ENCODE measurements at regions not wholly inside any gene's neighbourhood (a gene's known extent, or its start where the extent isn't known, plus 50 kb on each side); places are given as distances from the start of the nearest gene placed in this dataset.

- H3K4me3 ChIP-seq (ENCODE audit: low read depth, low read length), result no peak overlapping the region
- no peaks in the 10 kb centered on the region for H3K27me3 ChIP-seq (ENCODE audit: control insufficient read depth, insufficient read depth, low read length)
- no peaks in the 10 kb centered on the region for H3K4me1 ChIP-seq (ENCODE audit: control insufficient read depth, insufficient read depth, low read length, poor library complexity, severe bottlenecking)
- no peak overlapping the region for H3K27ac ChIP-seq (ENCODE audit: insufficient read depth, low read length, poor library complexity, severe bottlenecking)
- peaks cover 0 to 5% (median under 1%) of the 10 kb centered on the region in 4 donors for H3K4me1 Mint-ChIP-seq
- no peaks in the 10 kb centered on the region for H3K9me3 ChIP-seq (ENCODE audit: control insufficient read depth in 2 of 2, low read length in 2 of 2)
- no peak overlapping the region for H3K27ac Mint-ChIP-seq
- peaks cover 0 to 5% (median 0%) of the 10 kb centered on the region in 7 donors for H3K9me3 Mint-ChIP-seq
- H3K4me3 Mint-ChIP-seq, result no peak overlapping the region
- ATAC-seq (ENCODE audit: low read depth in 2 of 2) (no peak), DNase-seq (no peak)
- H3K36me3 ChIP-seq (ENCODE audit: control insufficient read depth, insufficient read depth, low read length), result no peaks in the 10 kb centered on the region
- peaks cover 57% of the 10 kb centered on the region for H3K27me3 Mint-ChIP-seq
- H3K36me3 Mint-ChIP-seq, result no peaks in the 10 kb centered on the region
Observed at GRCh38 chr5:176728831-176729251, 81.5 kb upstream of the UNC5A start.

- Mint-ChIP-seq H3K4me3 (no peak overlapping the region), H3K27ac (no peak overlapping the region), H3K27me3 (peaks cover 51% of the 10 kb centered on the region), H3K36me3 (no peaks in the 10 kb centered on the region), H3K9me3 (peaks cover 0 to 5% (median 0%) of the 10 kb centered on the region in 7 donors), H3K4me1 (no peaks in the 10 kb centered on the region)
- H3K27me3 ChIP-seq (ENCODE audit: control insufficient read depth, insufficient read depth, low read length), result no peaks in the 10 kb centered on the region
- H3K4me1 ChIP-seq (ENCODE audit: control insufficient read depth, insufficient read depth, low read length, poor library complexity, severe bottlenecking), result no peaks in the 10 kb centered on the region
- DNase-seq (no peak), ATAC-seq (ENCODE audit: low read depth in 2 of 2) (no peak)
- H3K4me3 ChIP-seq (ENCODE audit: low read depth, low read length), result no peak overlapping the region
- no peaks in the 10 kb centered on the region for H3K36me3 ChIP-seq (ENCODE audit: control insufficient read depth, insufficient read depth, low read length)
- H3K9me3 ChIP-seq (ENCODE audit: control insufficient read depth in 2 of 2, low read length in 2 of 2), result no peaks in the 10 kb centered on the region
- no peak overlapping the region for H3K27ac ChIP-seq (ENCODE audit: insufficient read depth, low read length, poor library complexity, severe bottlenecking)
Observed at GRCh38 chr5:176730815-176731475, 79.4 kb upstream of the UNC5A start.

- no peaks in the 10 kb centered on the region for H3K4me1 ChIP-seq (ENCODE audit: control insufficient read depth, insufficient read depth, low read length, poor library complexity, severe bottlenecking)
- DNase-seq (no peak), ATAC-seq (ENCODE audit: low read depth in 2 of 2) (no peak)
- Mint-ChIP-seq H3K4me3 (no peak overlapping the region), H3K9me3 (peaks cover 0 to 4% (median 0%) of the 10 kb centered on the region in 7 donors), H3K36me3 (no peaks in the 10 kb centered on the region), H3K27me3 (peaks cover 49% of the 10 kb centered on the region), H3K27ac (no peak overlapping the region), H3K4me1 (no peaks in the 10 kb centered on the region)
- no peak overlapping the region for H3K27ac ChIP-seq (ENCODE audit: insufficient read depth, low read length, poor library complexity, severe bottlenecking)
- peaks cover 2% of the 10 kb centered on the region for H3K27me3 ChIP-seq (ENCODE audit: control insufficient read depth, insufficient read depth, low read length)
- H3K36me3 ChIP-seq (ENCODE audit: control insufficient read depth, insufficient read depth, low read length), result no peaks in the 10 kb centered on the region
- no peaks in the 10 kb centered on the region for H3K9me3 ChIP-seq (ENCODE audit: control insufficient read depth in 2 of 2, low read length in 2 of 2)
- no peak overlapping the region for H3K4me3 ChIP-seq (ENCODE audit: low read depth, low read length)
Observed at GRCh38 chr5:176731506-176732160, 78.7 kb upstream of the UNC5A start.

- ATAC-seq (ENCODE audit: low read depth in 2 of 2), result no peak
Observed at GRCh38 chr5:176732306-176732705, 78.1 kb upstream of the UNC5A start.

GRCh38 chr5:176732736-176733405 is 77.5 kb upstream of the UNC5A start:
- Histone ChIP-seq H3K4me3 (ENCODE audit: low read depth, low read length) (no peak overlapping the region), H3K27ac (ENCODE audit: insufficient read depth, low read length, poor library complexity, severe bottlenecking) (no peak overlapping the region), H3K9me3 (ENCODE audit: control insufficient read depth in 2 of 2, low read length in 2 of 2) (no peaks in the 10 kb centered on the region), H3K36me3 (ENCODE audit: control insufficient read depth, insufficient read depth, low read length) (no peaks in the 10 kb centered on the region), H3K4me1 (ENCODE audit: control insufficient read depth, insufficient read depth, low read length, poor library complexity, severe bottlenecking) (no peaks in the 10 kb centered on the region), H3K27me3 (ENCODE audit: control insufficient read depth, insufficient read depth, low read length) (peaks cover 2% of the 10 kb centered on the region)
- H3K4me3 Mint-ChIP-seq, result no peak overlapping the region
- no peak for ATAC-seq (ENCODE audit: low read depth in 2 of 2)
- H3K27ac Mint-ChIP-seq, result no peak overlapping the region
- H3K36me3 Mint-ChIP-seq, result no peaks in the 10 kb centered on the region
- H3K4me1 Mint-ChIP-seq, result no peaks in the 10 kb centered on the region
- DNase-seq, result no peak
- H3K27me3 Mint-ChIP-seq, result peaks cover 42% of the 10 kb centered on the region
- H3K9me3 Mint-ChIP-seq, result peaks cover 0 to 4% (median 0%) of the 10 kb centered on the region in 7 donors

More at GRCh38 chr5:176732306-176732705, 78.1 kb upstream of the UNC5A start:
- no peak overlapping the region for H3K4me3 ChIP-seq (ENCODE audit: low read depth, low read length)
- Mint-ChIP-seq H3K27me3 (peaks cover 48% of the 10 kb centered on the region), H3K36me3 (no peaks in the 10 kb centered on the region), H3K4me3 (no peak overlapping the region), H3K9me3 (peaks cover 0 to 4% (median 0%) of the 10 kb centered on the region in 7 donors), H3K4me1 (no peaks in the 10 kb centered on the region), H3K27ac (no peak overlapping the region)
- H3K9me3 ChIP-seq (ENCODE audit: control insufficient read depth in 2 of 2, low read length in 2 of 2), result no peaks in the 10 kb centered on the region
- no peaks in the 10 kb centered on the region for H3K4me1 ChIP-seq (ENCODE audit: control insufficient read depth, insufficient read depth, low read length, poor library complexity, severe bottlenecking)
- no peak overlapping the region for H3K27ac ChIP-seq (ENCODE audit: insufficient read depth, low read length, poor library complexity, severe bottlenecking)
- H3K27me3 ChIP-seq (ENCODE audit: control insufficient read depth, insufficient read depth, low read length), result peaks cover 2% of the 10 kb centered on the region
- no peaks in the 10 kb centered on the region for H3K36me3 ChIP-seq (ENCODE audit: control insufficient read depth, insufficient read depth, low read length)
- no peak for DNase-seq

- Mint-ChIP-seq H3K4me3 (no peak overlapping the region), H3K27ac (no peak overlapping the region)
- no peak for ATAC-seq (ENCODE audit: low read depth in 2 of 2)
Observed at GRCh38 chr5:176733406-176734262, 76.7 kb upstream of the UNC5A start.

GRCh38 chr5:176734756-176735342 is 75.5 kb upstream of the UNC5A start:
- Mint-ChIP-seq H3K9me3 (peaks cover 0 to 3% (median 0%) of the 10 kb centered on the region in 7 donors), H3K4me1 (no peaks in the 10 kb centered on the region), H3K27ac (no peak overlapping the region), H3K4me3 (no peak overlapping the region), H3K27me3 (peaks cover 54% of the 10 kb centered on the region), H3K36me3 (no peaks in the 10 kb centered on the region)
- Histone ChIP-seq H3K27me3 (ENCODE audit: control insufficient read depth, insufficient read depth, low read length) (peaks cover 4% of the 10 kb centered on the region), H3K4me3 (ENCODE audit: low read depth, low read length) (no peak overlapping the region), H3K4me1 (ENCODE audit: control insufficient read depth, insufficient read depth, low read length, poor library complexity, severe bottlenecking) (no peaks in the 10 kb centered on the region), H3K36me3 (ENCODE audit: control insufficient read depth, insufficient read depth, low read length) (no peaks in the 10 kb centered on the region), H3K27ac (ENCODE audit: insufficient read depth, low read length, poor library complexity, severe bottlenecking) (no peak overlapping the region), H3K9me3 (ENCODE audit: control insufficient read depth in 2 of 2, low read length in 2 of 2) (no peaks in the 10 kb centered on the region)
- ATAC-seq (ENCODE audit: low read depth in 2 of 2) (no peak), DNase-seq (no peak)

More at GRCh38 chr5:176733406-176734262, 76.7 kb upstream of the UNC5A start:
- Histone ChIP-seq H3K27me3 (ENCODE audit: control insufficient read depth, insufficient read depth, low read length) (peaks cover 2% of the 10 kb centered on the region), H3K9me3 (ENCODE audit: control insufficient read depth in 2 of 2, low read length in 2 of 2) (no peaks in the 10 kb centered on the region), H3K4me1 (ENCODE audit: control insufficient read depth, insufficient read depth, low read length, poor library complexity, severe bottlenecking) (no peaks in the 10 kb centered on the region), H3K4me3 (ENCODE audit: low read depth, low read length) (no peak overlapping the region), H3K27ac (ENCODE audit: insufficient read depth, low read length, poor library complexity, severe bottlenecking) (no peak overlapping the region), H3K36me3 (ENCODE audit: control insufficient read depth, insufficient read depth, low read length) (no peaks in the 10 kb centered on the region)
- DNase-seq, result no peak
- Mint-ChIP-seq H3K36me3 (no peaks in the 10 kb centered on the region), H3K9me3 (peaks cover 0 to 4% (median 0%) of the 10 kb centered on the region in 7 donors), H3K4me1 (no peaks in the 10 kb centered on the region), H3K27me3 (peaks cover 48% of the 10 kb centered on the region)

Data from CD4-positive, CD25-positive, alpha-beta regulatory T cell (primary cell).